Right lobe of liver (tissue), 6 donors: ENCODE measurements at regions not wholly inside any gene's neighbourhood (a gene's known extent, or its start where the extent isn't known, plus 50 kb on each side); places are given as distances from the start of the nearest gene placed in this dataset.

Source experiments
- ATAC-seq, 4 donors: fragments of 200-7000 bp; cut with Tn5 transposase; one replicate each; pipeline ENCODE4 v1.9.1; 2020; ENCODE audit warnings: mild to moderate bottlenecking in 4 of 4, moderate library complexity in 4 of 4
- DNase-seq, 3 donors: peaks; one replicate each; pipeline ENCODE4 v3.0.0-alpha.2; 2020
- H3K27ac ChIP-seq, 3 donors: fragments of 200-600 bp; one replicate each; pipeline ENCODE4 v1.8.0; 2022
- H3K27me3 ChIP-seq, 2 donors: fragments of 200-600 bp; one replicate each; pipeline ENCODE4 v1.8.0; 2022
- H3K36me3 ChIP-seq, 4 donors: fragments of 200-600 bp; sonication (generic) in 1 of 4; one replicate each; pipeline versions ENCODE4 v1.5.1 to v1.8.0; 2017 to 2022; ENCODE audit warnings: control low read depth in 1 of 4
- H3K4me1 ChIP-seq, 4 donors: fragments of 200-600 bp; sonication (generic) in 1 of 4; one replicate each; pipeline versions ENCODE4 v1.5.1 to v1.8.0; 2017 to 2022; ENCODE audit warnings: control low read depth in 1 of 4
- H3K4me3 ChIP-seq, 3 donors: fragments of 200-600 bp; one replicate each; pipeline ENCODE4 v1.8.0; 2022
- H3K9me3 ChIP-seq, 4 donors: fragments of 200-600 bp; sonication (generic) in 1 of 4; one replicate each; pipeline versions ENCODE4 v1.5.1 to v1.8.0; 2017 to 2022; ENCODE audit warnings: control low read depth in 1 of 4
- CTCF ChIP-seq, 4 donors: fragments of 200-600 bp in 3 of 4; fragments of 450-650 bp in 1 of 4; IDR thresholded peaks; one replicate each; pipeline versions ENCODE4 v1.5.1 to v1.8.0; 2016 to 2022; ENCODE audit warnings: antibody characterized with exemption in 4 of 4, mild to moderate bottlenecking in 2 of 4
- POLR2A ChIP-seq: fragments of 450-650 bp; IDR thresholded peaks from one replicate; pipeline ENCODE4 v1.6.1; 2017; ENCODE audit warnings: antibody characterized with exemption, mild to moderate bottlenecking
- WGBS: methylation state at CpG from one replicate; pipeline ENCODE4 v1.1.6; 2018; ENCODE audit warnings: low coverage, low lambda C conversion rate; ENCODE audit not compliant: insufficient coverage; ENCODE audit errors: missing lambda C conversion rate; 5-methylcytosine and 5-hydroxymethylcytosine counted together
- intact Hi-C, 2 donors: fragments of 100-400 bp; cut with DNase I; formaldehyde crosslinking; loops; one replicate each; pipeline versions ENCODE4 v1.11.2 to v1.14.1; 2022
- donor health status: DM: no; HTN: yes; CAD: no.
- donor health status: DM: no; HTN: no; CAD: no.
- donor health status: DM: no; HTN: no; CAD: no.
- donor health status: DM: no; HTN: yes; CAD: no.
- donor health status: DM: no; HTN: yes; CAD: no.

GRCh38 chr7:156177422-156178055 is 365.3 kb upstream of the SHH start:
- H3K4me3 ChIP-seq, result no peak overlapping the region
- H3K36me3 ChIP-seq, result no peaks in the 10 kb centered on the region
- H3K27me3 ChIP-seq, result no peaks in the 10 kb centered on the region
- 76% methylated on average over 14 of the region's 22 CpGs for WGBS
- no peaks in the 10 kb centered on the region for H3K4me1 ChIP-seq
- H3K27ac ChIP-seq, result no peak overlapping the region
- H3K9me3 ChIP-seq, result no peaks in the 10 kb centered on the region
- ATAC-seq, result no peak
- intact Hi-C loops, result no loop called here
- DNase-seq, result peak in 1 of 3 donors; percentile 24
- no peak for TF ChIP-seq CTCF (IDR thresholded peaks at IDR 0.05)

GRCh38 chr7:156176039-156176438 is 363.8 kb upstream of the SHH start:
- no peaks in the 10 kb centered on the region for H3K36me3 ChIP-seq
- no peak overlapping the region for H3K4me3 ChIP-seq
- intact Hi-C loops, result no loop called here
- no peaks in the 10 kb centered on the region for H3K9me3 ChIP-seq
- TF ChIP-seq CTCF (IDR thresholded peaks at IDR 0.05), result no peak
- TF ChIP-seq POLR2A, result no peak
- ATAC-seq, result no peak
- H3K27me3 ChIP-seq, result no peaks in the 10 kb centered on the region
- peak in 1 of 3 donors; percentile 28 for DNase-seq
- H3K4me1 ChIP-seq, result no peaks in the 10 kb centered on the region
- H3K27ac ChIP-seq, result no peak overlapping the region
- 96% methylated on average over 3 of the region's 7 CpGs for WGBS

GRCh38 chr7:156175003-156175402 is 362.7 kb upstream of the SHH start:
- ATAC-seq (no peak), DNase-seq (peak in 1 of 3 donors; percentile 25)
- Histone ChIP-seq H3K9me3 (no peaks in the 10 kb centered on the region), H3K36me3 (no peaks in the 10 kb centered on the region), H3K4me1 (no peaks in the 10 kb centered on the region), H3K27me3 (no peaks in the 10 kb centered on the region), H3K27ac (no peak overlapping the region), H3K4me3 (no peak overlapping the region)
- intact Hi-C loops, result no loop called here
- WGBS, result no CpG with 5 or more reads among the region's 10 CpGs
- no peak for TF ChIP-seq CTCF (IDR thresholded peaks at IDR 0.05)
- no peak for TF ChIP-seq POLR2A

GRCh38 chr7:156174428-156174827 is 362.2 kb upstream of the SHH start:
- intact Hi-C loops, result no loop called here
- Histone ChIP-seq H3K4me3 (no peak overlapping the region), H3K27me3 (no peaks in the 10 kb centered on the region), H3K4me1 (no peaks in the 10 kb centered on the region), H3K9me3 (no peaks in the 10 kb centered on the region), H3K27ac (no peak overlapping the region), H3K36me3 (no peaks in the 10 kb centered on the region)
- TF ChIP-seq POLR2A (no peak), CTCF (IDR thresholded peaks at IDR 0.05) (no peak)
- 92% methylated on average over 2 of the region's 17 CpGs for WGBS
- ATAC-seq (no peak), DNase-seq (peak in 1 of 3 donors; percentile 24)
